ENCODE measurements at regions not wholly inside any gene's neighbourhood (a gene's known extent, or its start where the extent isn't known, plus 50 kb on each side); places are given as distances from the start of the nearest gene placed in this dataset.
"Not testable (repeated sequence)": the region's sequence is repeated elsewhere in the genome, so short reads cannot be mapped to it uniquely, and the experiment has no call there.

- H3K4me1 ChIP-seq (ENCODE audit: control insufficient read depth, extremely low read depth, insufficient read depth, low read length), result no peaks in the 10 kb centered on the region
- H3K27ac ChIP-seq (ENCODE audit: control insufficient read depth, insufficient read depth, low read length), result no peak overlapping the region
- no peak overlapping the region for H3K4me3 ChIP-seq (ENCODE audit: control insufficient read depth in 2 of 3, extremely low read depth in 1 of 3, insufficient read depth in 2 of 3, low read depth in 1 of 3, low read length in 3 of 3)
- no peak overlapping the region for H2AFZ ChIP-seq (ENCODE audit: control insufficient read depth, low read length)
- H4K20me1 ChIP-seq (ENCODE audit: control insufficient read depth, extremely low read depth, insufficient read depth, low read length), result no peaks in the 10 kb centered on the region
- DNase-seq (ENCODE audit: low read depth, low spot score) (no peak), FAIRE-seq (no peak)
- no peaks in the 10 kb centered on the region for H3K27me3 ChIP-seq (ENCODE audit: control insufficient read depth, extremely low read depth, insufficient read depth, low read length)
- H3K9ac ChIP-seq (ENCODE audit: control insufficient read depth, extremely low read depth, insufficient read depth, low read length), result no peak overlapping the region
- TF ChIP-seq EZH2 (IDR thresholded peaks at IDR 0.05; ENCODE audit: low read length) (no peak), CTCF (optimal IDR thresholded peaks at IDR 0.05 in 1 of 3, IDR thresholded peaks at IDR 0.05 in 1 of 3, conservative IDR thresholded peaks at IDR 0.05 in 1 of 3; ENCODE audit: extremely low read depth in 1 of 3, insufficient read depth in 2 of 3, low read length in 3 of 3) (no peak)
- no peaks in the 10 kb centered on the region for H3K36me3 ChIP-seq (ENCODE audit: control insufficient read depth in 2 of 2, extremely low read depth in 1 of 2, insufficient read depth in 2 of 2, low read length in 2 of 2)
- no peaks in the 10 kb centered on the region for H3K79me2 ChIP-seq (ENCODE audit: control insufficient read depth, insufficient read depth, low read length)
- H3K9me1 ChIP-seq (ENCODE audit: control insufficient read depth, extremely low read depth, insufficient read depth, low read length), result no peaks in the 10 kb centered on the region
- no peaks in the 10 kb centered on the region for H3K9me3 ChIP-seq (ENCODE audit: control insufficient read depth, low read depth, low read length)
- no peak overlapping the region for H3K4me2 ChIP-seq (ENCODE audit: control insufficient read depth, extremely low read depth, insufficient read depth, low read depth, low read length)
- dilution Hi-C loops (cut with MboI; ENCODE audit: extremely low pct_ligation_motif_present, low sequenced_read_pairs), result no loop called here
These were observed 905.0 kb upstream of the ATXN7L3B start for GRCh38 chr12:73632661-73633060.

- H3K27ac ChIP-seq (ENCODE audit: control insufficient read depth, insufficient read depth, low read length); FAIRE-seq; H3K9ac ChIP-seq (ENCODE audit: control insufficient read depth, extremely low read depth, insufficient read depth, low read length); H3K79me2 ChIP-seq (ENCODE audit: control insufficient read depth, insufficient read depth, low read length); DNase-seq (ENCODE audit: low read depth, low spot score); H3K9me3 ChIP-seq (ENCODE audit: control insufficient read depth, low read depth, low read length); H3K4me1 ChIP-seq (ENCODE audit: control insufficient read depth, extremely low read depth, insufficient read depth, low read length); H4K20me1 ChIP-seq (ENCODE audit: control insufficient read depth, extremely low read depth, insufficient read depth, low read length); H3K4me2 ChIP-seq (ENCODE audit: control insufficient read depth, extremely low read depth, insufficient read depth, low read depth, low read length); H3K9me1 ChIP-seq (ENCODE audit: control insufficient read depth, extremely low read depth, insufficient read depth, low read length); H3K36me3 ChIP-seq (ENCODE audit: control insufficient read depth in 2 of 2, extremely low read depth in 1 of 2, insufficient read depth in 2 of 2, low read length in 2 of 2); H2AFZ ChIP-seq (ENCODE audit: control insufficient read depth, low read length); H3K4me3 ChIP-seq (ENCODE audit: control insufficient read depth in 2 of 3, extremely low read depth in 1 of 3, insufficient read depth in 2 of 3, low read depth in 1 of 3, low read length in 3 of 3); H3K27me3 ChIP-seq (ENCODE audit: control insufficient read depth, extremely low read depth, insufficient read depth, low read length); dilution Hi-C loops (cut with MboI; ENCODE audit: extremely low pct_ligation_motif_present, low sequenced_read_pairs): not testable (repeated sequence)
These were observed 898.2 kb upstream of the ATXN7L3B start for GRCh38 chr12:73639397-73639796.

- no peak overlapping the region for H3K4me2 ChIP-seq (ENCODE audit: control insufficient read depth, extremely low read depth, insufficient read depth, low read depth, low read length)
- no peaks in the 10 kb centered on the region for H3K79me2 ChIP-seq (ENCODE audit: control insufficient read depth, insufficient read depth, low read length)
- H3K27ac ChIP-seq (ENCODE audit: control insufficient read depth, insufficient read depth, low read length), result no peak overlapping the region
- H2AFZ ChIP-seq (ENCODE audit: control insufficient read depth, low read length), result no peak overlapping the region
- FAIRE-seq (no peak), DNase-seq (ENCODE audit: low read depth, low spot score) (no peak)
- TF ChIP-seq CTCF (optimal IDR thresholded peaks at IDR 0.05 in 1 of 3, IDR thresholded peaks at IDR 0.05 in 1 of 3, conservative IDR thresholded peaks at IDR 0.05 in 1 of 3; ENCODE audit: extremely low read depth in 1 of 3, insufficient read depth in 2 of 3, low read length in 3 of 3), result no peak
- TF ChIP-seq EZH2 (IDR thresholded peaks at IDR 0.05; ENCODE audit: low read length), result no peak
- H3K4me3 ChIP-seq (ENCODE audit: control insufficient read depth in 2 of 3, extremely low read depth in 1 of 3, insufficient read depth in 2 of 3, low read depth in 1 of 3, low read length in 3 of 3), result no peak overlapping the region
- dilution Hi-C loops (cut with MboI; ENCODE audit: extremely low pct_ligation_motif_present, low sequenced_read_pairs), result no loop called here
- no peaks in the 10 kb centered on the region for H3K9me1 ChIP-seq (ENCODE audit: control insufficient read depth, extremely low read depth, insufficient read depth, low read length)
- H4K20me1 ChIP-seq (ENCODE audit: control insufficient read depth, extremely low read depth, insufficient read depth, low read length), result no peaks in the 10 kb centered on the region
- H3K36me3 ChIP-seq (ENCODE audit: control insufficient read depth in 2 of 2, extremely low read depth in 1 of 2, insufficient read depth in 2 of 2, low read length in 2 of 2), result no peaks in the 10 kb centered on the region
- H3K4me1 ChIP-seq (ENCODE audit: control insufficient read depth, extremely low read depth, insufficient read depth, low read length), result no peaks in the 10 kb centered on the region
- no peaks in the 10 kb centered on the region for H3K9me3 ChIP-seq (ENCODE audit: control insufficient read depth, low read depth, low read length)
- no peak overlapping the region for H3K9ac ChIP-seq (ENCODE audit: control insufficient read depth, extremely low read depth, insufficient read depth, low read length)
- no peaks in the 10 kb centered on the region for H3K27me3 ChIP-seq (ENCODE audit: control insufficient read depth, extremely low read depth, insufficient read depth, low read length)
These were observed 881.3 kb upstream of the ATXN7L3B start for GRCh38 chr12:73656375-73656774.

Measured in keratinocyte (primary cell).